ENCODE measurements at regions not wholly inside any gene's neighbourhood (a gene's known extent, or its start where the extent isn't known, plus 50 kb on each side); places are given as distances from the start of the nearest gene placed in this dataset.
A peak's percentile ranks its signal among the peaks of the same experiment; 100 is the strongest.

DNA sequence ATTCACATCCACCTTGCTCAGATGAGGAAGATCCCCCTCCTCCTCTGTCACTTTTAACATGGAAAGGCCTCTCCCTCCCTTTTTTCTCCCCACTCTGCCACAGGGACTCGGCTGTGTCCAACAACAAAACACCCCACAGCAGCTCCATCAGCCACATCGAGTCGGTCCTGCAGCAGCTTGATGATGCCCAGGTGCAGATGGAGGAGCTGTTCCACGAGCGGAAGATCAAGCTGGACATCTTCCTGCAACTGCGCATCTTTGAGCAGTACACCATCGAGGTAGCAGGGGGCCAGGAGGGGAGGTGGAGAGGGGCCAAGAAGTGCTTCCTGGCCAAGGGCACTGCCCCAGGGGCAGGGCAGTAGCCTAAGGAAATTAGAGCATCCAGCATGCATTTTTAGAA is 331.7 kb upstream of the UMPS start:
- DNase-seq (ENCODE audit: low spot score) (no peak), ATAC-seq (no peak)
- intact Hi-C loops (cut with DNase I): no loop called here

DNA sequence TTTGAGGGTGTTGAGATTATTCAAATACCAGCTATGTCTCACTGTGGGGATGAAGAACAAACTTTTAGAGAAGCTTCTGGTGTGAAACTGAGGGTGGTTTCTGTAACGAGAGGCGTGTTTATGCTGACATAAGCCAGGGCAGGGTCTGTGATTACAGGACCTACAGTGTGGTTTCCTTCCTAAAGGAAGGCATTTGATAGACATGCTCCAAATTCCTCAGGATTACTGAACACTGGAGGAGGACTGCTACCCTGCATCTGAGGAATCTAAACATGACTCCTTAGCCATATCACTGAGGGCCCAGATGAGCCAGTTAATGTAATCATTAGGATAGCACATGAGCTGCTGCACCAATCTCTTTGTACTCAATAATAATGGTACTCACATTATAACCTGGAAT is 328.4 kb upstream of the UMPS start:
- ATAC-seq (no peak), DNase-seq (ENCODE audit: low spot score) (no peak)
- intact Hi-C loops (cut with DNase I): no loop called here

DNA sequence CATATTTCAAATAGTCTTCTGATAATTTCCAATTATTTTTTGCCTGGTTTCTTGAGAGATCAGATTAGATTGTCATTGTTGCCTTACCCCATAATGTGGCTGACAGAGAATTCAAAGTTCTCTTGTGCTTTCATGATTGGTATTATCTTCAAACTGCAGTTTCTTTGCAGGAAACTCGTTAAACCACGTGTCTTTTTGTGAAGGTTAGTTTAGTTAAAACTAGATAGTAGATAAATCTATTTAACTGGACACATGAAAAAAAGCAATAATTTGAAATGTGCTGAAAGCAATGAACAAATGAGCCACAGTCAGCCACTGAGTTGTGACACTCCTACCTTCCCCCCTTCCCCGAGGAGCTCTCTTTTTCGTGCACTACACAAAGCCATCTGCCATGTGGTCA is 327.5 kb upstream of the UMPS start:
- DNase-seq (ENCODE audit: low spot score) (no peak), ATAC-seq (no peak)
- intact Hi-C loops (cut with DNase I): no loop called here

DNA sequence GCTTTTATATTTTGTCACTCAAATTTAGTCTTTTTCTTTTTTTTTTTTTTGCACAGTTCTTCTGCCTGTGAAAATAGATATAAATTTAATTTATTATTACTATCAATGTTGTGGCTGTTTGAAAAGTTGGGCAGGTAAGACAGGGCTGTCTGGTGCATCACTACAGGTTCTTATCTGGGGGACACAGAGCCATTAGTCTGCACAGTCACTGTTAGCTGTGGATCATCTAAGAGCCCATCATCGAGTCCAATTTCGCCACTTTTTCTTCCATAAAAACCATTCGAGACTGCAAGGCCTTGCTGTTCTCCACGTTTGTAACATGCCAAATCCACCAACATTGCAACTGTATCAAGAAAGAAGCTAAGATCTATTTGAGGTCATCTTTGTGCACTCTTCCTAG is 325.6 kb upstream of the UMPS start:
- intact Hi-C loops (cut with DNase I): no loop called here
- ATAC-seq (no peak), DNase-seq (ENCODE audit: low spot score) (no peak)

DNA sequence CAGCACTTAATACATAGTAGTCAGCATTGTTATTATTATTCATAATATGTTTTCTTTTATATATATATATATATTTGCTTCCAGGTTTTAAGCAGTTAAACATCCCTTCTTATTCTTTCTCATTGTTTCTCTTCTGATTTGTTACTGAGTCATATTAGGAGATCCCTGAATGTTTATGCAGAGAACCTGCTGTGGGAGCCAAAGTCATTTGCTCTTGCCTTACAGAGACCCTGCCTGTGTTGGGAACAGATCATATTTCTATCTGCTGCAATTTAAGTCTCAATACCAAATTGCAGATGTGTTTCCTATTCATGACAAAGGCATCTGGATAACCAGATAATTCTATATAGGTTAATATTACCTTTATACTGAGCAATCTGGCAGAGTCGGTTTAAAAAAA is 323.0 kb upstream of the UMPS start:
- DNase-seq (ENCODE audit: low spot score): no peak
- intact Hi-C loops (cut with DNase I): no loop called here
- no peak for ATAC-seq

DNA sequence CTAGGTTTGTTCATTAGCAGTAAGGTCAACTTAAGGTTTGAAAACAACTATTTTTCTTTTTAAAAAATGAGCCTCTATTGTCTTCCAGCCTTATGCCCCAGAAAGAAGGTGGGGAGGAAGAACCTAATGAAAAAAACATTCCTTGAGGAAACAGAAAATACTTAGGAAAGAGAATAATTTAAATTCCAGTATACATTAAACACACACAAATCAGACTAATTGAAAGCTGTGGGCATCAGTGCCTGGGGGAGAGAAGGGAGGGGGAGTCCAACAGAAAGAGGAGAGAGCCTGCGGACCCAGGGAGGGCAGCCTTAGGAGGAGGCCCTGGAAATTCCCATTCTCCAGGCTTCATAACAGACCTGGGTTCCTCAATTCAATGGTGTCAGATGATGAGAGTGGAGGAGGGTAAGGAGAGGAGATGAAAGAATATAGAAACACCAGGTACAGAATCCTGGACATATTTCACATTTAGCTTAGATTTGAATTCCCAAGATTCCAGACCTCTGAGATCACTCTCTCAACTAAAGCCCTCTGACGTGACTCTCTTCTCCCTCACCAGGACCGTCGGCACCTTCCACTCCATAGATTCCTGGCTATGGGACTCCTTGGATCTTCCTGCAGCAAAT is 320.5 kb upstream of the UMPS start:
- no peak for DNase-seq (ENCODE audit: low spot score)
- no peak for ATAC-seq
- intact Hi-C loops (cut with DNase I): no loop called here

DNA sequence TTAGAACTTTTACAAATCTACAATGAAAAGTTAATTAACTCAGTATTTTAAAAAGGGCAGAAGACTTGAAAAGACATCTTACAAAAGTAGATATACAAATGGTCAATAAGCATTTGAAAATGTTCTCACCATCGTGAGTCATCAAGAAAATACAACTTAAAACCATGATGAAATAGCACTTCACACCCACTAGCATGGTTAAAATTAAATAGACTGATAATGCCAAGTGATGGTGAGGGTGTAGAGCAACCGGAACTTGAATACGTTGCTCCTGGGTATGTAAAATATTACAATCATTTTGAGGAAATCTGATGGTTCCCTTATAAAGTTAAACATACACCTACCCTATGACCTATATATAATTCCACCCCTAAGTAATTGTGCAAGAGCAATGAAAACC is 319.8 kb upstream of the UMPS start:
- DNase-seq (ENCODE audit: low spot score): no peak
- intact Hi-C loops (cut with DNase I): no loop called here
- ATAC-seq: no peak

DNA sequence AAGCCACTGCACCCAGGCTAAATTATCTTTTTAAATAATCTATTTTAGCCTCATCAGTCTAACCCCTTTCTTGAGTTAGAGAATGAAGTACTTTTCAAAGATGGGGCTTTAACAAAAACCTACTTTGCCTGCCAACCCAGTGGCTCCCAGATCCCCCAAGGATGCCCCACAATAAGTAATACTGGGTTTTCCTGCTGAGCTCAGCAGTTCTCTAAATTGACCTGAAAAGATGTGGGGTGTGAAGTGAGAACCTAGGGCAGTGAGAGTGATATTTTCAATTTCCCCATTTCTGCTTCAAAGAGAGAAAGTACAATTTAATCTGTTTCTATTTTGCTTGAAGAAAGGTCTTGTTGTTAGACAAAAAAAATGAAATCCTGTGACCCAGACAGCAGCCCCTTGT is 318.5 kb upstream of the UMPS start:
- ATAC-seq (no peak), DNase-seq (ENCODE audit: low spot score) (no peak)
- intact Hi-C loops (cut with DNase I): no loop called here

DNA sequence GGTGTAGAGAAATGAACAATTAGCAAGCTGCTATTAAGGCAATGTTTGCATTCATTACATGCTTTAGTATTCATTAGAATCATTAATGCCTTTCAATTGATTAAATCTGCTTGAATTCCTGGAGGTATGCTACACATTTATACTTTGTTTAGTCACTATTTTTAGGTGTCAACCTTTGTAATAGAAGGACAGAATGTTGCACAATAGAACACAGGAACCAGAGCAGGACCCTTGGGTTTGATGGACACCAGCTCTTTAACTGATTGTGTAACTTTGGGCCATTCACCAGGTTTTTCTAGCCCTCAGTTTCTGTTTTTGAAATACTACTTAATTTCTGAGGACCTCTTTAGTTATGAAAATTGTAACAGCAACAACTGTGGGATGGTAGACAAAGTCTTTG is 317.6 kb upstream of the UMPS start:
- ATAC-seq: no peak
- no peak for DNase-seq (ENCODE audit: low spot score)

DNA sequence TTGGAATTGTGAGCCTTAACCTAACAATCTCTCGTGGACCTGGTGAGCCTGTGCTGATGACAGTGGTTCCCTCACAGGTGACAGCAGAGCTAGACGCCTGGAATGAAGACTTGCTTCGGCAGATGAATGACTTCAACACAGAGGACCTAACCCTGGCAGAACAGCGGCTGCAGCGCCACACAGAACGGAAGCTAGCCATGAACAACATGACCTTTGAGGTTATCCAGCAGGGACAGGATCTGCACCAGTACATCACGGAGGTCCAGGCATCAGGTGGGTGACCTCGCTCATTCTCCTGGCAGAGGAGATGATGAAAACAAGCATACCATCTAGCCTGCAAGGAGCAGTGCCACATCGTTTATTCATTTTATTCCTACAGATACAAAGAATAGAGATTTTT is 316.9 kb upstream of the UMPS start:
- no peak for ATAC-seq
- no peak for DNase-seq (ENCODE audit: low spot score)
- intact Hi-C loops (cut with DNase I): no loop called here

More for the DNA sequence above, 317.6 kb upstream of the UMPS start:
- intact Hi-C loops (cut with DNase I): no loop called here

DNA sequence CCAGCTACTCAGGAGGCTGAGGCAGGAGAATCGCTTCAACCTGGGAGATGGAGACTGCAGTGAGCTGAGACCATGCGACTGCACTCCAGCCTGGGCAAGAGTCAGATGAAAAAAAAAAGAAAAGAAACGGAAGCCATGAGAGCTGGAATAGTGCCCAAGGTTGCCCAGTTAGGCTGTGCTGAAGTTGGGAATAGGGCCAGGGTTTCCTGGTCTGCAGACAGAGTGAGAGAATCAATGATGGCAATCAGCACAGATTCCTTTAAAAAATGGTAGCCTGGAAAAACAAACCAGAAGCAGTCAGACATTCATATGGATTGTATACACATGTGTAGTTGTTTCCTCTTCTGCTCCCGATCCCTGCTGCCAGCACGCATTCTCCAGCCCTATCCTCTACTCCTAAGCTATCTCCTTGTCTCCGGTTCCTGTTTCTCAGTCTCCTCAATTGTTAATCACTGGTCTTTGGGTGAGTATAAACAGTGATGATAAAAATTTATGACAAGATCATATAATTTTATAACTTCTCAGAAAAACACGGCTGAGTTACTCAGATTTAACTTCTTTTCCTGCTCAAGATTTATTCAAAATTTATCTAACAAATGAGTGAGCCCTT is 316.2 kb upstream of the UMPS start:
- intact Hi-C loops (cut with DNase I): no loop called here
- ATAC-seq (no peak), DNase-seq (ENCODE audit: low spot score) (no peak)

DNA sequence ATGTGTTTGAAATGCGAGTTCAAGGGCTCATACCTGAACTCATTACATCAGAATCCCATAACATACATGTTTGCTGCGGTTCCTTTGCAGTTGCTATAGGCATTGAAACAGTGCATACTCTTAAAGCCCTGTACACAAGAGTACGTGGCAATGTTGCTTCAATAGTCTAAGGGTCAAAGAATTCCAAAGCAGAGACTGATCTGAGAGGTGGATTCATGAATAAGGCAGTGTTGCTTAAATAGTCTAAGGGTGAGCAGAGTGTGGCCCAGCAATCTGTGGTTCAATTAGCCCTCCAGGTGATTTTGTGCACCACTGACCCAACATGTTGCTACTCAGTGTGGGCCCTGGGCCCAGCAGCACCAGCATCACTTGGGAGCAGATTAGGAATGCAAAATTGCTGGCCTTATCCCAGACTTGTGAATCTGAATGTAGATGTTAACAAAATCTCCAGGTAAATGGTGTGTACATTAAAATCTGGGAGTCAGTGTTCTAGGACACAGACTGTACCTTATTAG is 314.7 kb upstream of the UMPS start:
- DNase-seq (ENCODE audit: low spot score): no peak
- intact Hi-C loops (cut with DNase I): no loop called here
- ATAC-seq: no peak

DNA sequence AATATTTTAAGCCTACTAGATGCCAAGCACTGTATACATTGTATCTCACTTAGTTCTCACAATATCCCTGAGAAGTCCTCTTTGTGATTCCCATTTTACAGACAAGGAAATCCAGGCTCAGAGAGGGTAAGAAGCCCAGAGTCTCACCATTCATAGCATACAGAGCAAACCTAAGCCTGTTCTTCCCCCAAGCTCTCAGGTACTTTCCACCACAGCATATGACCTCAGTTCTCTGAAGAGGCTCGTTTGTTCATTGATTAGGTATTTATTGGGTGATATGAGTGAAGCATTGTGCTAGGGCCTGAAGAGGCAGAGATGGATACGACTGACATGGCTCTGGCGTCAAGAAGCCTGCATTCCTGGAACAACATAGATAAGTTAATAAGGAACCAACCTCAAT is 310.9 kb upstream of the UMPS start:
- DNase-seq (ENCODE audit: low spot score): no peak
- ATAC-seq: no peak
- intact Hi-C loops (cut with DNase I): no loop called here

DNA sequence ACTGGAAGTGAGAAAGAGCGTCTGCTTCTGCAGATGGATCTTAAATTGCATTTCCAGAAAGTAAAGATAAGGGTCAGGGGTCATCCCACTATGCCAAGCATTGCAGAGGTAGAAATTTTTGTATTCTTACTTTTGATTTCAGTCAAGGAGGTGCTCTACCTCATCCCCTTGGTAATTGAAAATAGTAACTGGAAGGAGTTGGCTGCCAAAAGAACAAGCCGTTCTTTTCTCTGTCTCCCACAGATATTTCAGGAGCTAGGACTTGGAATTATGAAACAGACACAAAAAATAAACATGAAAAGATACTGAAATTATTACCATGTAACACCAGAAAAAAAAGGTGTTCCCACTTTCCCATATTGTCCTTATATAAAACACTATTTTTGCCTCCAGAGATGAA is 309.9 kb upstream of the UMPS start:
- DNase-seq (ENCODE audit: low spot score) (no peak), ATAC-seq (peak; percentile 28)
- intact Hi-C loops (cut with DNase I): no loop called here

DNA sequence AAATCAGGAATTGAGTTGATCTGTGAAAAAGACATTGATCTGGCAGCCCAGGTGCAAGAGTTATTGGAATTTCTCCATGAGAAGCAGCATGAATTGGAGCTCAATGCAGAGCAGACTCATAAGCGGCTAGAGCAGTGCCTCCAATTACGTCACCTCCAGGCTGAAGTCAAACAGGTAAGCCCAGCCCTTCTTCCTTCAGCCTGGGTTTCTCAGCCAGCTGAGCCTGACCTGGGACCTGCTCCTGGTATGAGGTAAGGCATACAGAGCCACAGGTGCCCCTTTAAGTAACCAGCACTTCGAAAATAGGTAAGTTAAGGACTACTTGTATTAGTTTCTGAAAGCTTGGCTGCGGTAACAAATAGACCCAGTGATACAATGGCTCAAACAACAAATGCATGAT is 307.4 kb upstream of the UMPS start:
- intact Hi-C loops (cut with DNase I): no loop called here
- DNase-seq (ENCODE audit: low spot score) (no peak), ATAC-seq (no peak)

DNA sequence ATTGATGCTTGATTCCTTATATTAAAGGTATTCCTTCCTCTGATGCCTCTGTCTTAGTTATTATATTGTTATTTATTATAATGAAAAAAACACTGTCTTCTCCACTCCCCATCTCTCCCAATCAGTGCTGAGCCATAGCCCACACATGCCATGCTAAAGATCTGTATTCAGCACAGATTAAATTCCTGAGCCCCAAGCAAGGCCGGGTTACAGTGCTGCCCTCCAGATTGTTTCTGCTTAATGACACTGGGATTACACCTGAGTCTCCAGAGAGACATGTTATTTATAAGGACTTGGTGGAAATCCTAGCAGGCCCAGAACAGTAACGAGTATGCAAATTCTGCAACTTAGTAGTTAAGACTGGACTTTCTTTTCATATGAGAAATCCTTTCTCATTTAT is 305.9 kb upstream of the UMPS start:
- ATAC-seq (no peak), DNase-seq (ENCODE audit: low spot score) (no peak)
- intact Hi-C loops (cut with DNase I): no loop called here

DNA sequence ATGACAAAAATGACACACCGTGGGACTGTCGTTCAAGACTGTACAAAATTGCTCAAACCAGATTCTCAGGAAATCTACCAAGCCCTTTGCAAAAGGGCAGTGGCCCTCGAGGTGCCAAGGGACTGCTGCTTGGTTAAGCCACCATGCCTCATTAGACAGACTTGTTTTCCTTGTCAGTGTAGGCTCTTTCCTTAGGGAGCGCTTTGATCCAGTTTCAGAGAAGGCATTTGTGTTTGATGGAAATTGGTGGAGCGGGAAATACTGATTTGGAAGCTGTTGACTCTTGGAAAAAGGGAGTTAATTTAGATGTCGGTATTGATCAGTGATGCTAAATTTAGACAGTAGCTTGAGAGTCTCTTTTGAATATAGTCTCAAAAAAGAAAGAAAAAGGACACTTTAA is 304.3 kb upstream of the UMPS start:
- intact Hi-C loops (cut with DNase I): no loop called here

DNA sequence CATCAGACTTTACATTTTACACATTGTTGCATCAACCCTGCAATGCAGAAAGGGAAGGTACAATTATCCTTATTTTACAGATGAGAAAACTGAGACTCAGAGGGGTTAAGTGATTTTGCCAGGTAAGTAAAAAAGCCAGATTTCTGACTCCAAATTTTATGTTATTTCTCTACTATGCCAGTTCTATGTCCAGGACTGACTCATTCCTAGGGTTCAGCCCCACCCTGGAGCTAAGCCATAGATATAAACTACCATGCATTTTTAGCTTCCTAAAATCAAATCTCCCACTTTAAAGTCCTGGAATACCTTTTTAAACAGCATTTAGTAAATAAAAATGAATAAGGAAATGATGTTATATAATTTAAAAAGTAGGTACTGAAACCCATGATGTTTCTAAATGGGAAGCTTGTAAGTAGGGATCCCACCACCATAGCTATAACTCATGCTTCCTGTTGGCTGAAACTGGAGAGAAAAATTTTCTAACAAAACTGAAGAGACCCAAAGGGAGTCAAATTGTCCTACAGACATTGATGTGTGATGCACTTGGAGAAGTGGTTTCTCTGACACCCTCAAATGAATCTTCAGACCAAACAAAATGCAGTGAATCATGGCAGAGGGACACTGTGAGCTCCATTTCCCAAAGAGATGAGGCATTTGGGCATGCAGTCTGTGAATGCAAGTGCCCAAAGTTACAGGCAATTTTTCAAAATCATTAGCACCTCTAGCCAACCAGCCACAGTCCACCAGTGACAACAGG is 301.7 kb upstream of the UMPS start:
- intact Hi-C loops (cut with DNase I): no loop called here
- DNase-seq (ENCODE audit: low spot score) (no peak), ATAC-seq (no peak)

More for the DNA sequence above, 304.3 kb upstream of the UMPS start:
- no peak for DNase-seq (ENCODE audit: low spot score)
- ATAC-seq: no peak

DNA sequence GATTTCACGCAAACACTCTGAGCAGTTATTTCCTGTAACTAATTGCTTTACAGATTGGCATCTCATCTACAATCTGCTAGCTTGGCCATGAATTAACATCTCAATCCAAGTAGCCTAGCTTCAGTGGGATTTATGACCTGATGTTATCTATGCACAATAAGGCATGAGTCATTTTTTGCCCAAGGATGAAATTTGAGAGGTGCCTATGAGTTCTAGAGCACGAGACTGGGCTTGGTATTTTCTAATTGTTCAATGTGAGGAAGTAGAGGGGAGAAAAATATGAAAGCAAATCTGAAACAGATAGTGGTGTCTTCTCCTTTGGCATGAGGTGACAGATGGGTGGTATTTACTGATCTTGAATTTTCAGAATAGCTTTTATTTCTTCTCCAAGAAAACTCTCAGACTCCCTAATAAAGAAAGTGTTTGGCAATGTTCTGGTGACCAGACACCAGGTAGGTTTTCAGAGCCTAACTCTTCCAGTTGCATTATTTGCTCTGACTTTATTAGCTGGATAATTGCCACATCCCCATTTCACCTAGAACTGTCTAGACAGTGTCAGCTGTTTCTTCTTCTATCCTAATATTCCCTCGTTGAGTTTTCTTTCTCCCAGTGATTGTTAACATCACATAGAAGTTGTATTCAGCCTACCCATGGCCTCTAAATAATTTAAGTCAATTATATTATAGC is 301.0 kb upstream of the UMPS start:
- intact Hi-C loops (cut with DNase I): no loop called here
- ATAC-seq (no peak), DNase-seq (ENCODE audit: low spot score) (no peak)

All from sciatic nerve (tissue), 2 donors.